A673 (cell line): ENCODE measurements at regions not wholly inside any gene's neighbourhood (a gene's known extent, or its start where the extent isn't known, plus 50 kb on each side); places are given as distances from the start of the nearest gene placed in this dataset.
A peak's percentile ranks its signal among the peaks of the same experiment; 100 is the strongest.

ENCODE experiments used
- BruUV-seq: library from RNA; stranded (reverse); fragments of 400-500 nt; replicated peaks from 2 replicates; lab custom pipeline; 2021; lab: Mats Ljungman, UMichigan
- CTCF ChIA-PET: fragments of 300-600 bp; sonication (Branson Sonifier 250); formaldehyde crosslinking; loops from one replicate; lab custom pipeline; 2022; ENCODE audit warnings: antibody characterized with exemption; lab: Charles Lee
- POLR2A ChIA-PET: fragments of 300-600 bp; sonication (Branson Sonifier 250); formaldehyde crosslinking; loops from one replicate; lab custom pipeline; 2022; ENCODE audit warnings: antibody characterized with exemption; ENCODE audit not compliant: low non-redundant PET; lab: Charles Lee
- DNase-seq: peaks from one replicate; pipeline ENCODE4 v3.0.0-alpha.2; 2015; ENCODE audit warnings: low spot score
- H3K27ac ChIP-seq: fragments of 200-600 bp; sonication (generic); 2 replicates; pipeline ENCODE4 v1.5.1; 2016; ENCODE audit warnings: mixed run types, low read depth, mild to moderate bottlenecking, mixed read lengths, antibody characterized with exemption, low read length; ENCODE audit not compliant: poor library complexity, severe bottlenecking
- H3K27me3 ChIP-seq: fragments of 200-600 bp; sonication (generic); replicated peaks from 2 replicates; pipeline ENCODE4 v1.6.1; 2017; ENCODE audit warnings: mixed run types, low read depth, mild to moderate bottlenecking, mixed read lengths, antibody characterized with exemption, low read length; ENCODE audit not compliant: insufficient read depth, poor library complexity
- H3K36me3 ChIP-seq: fragments of 200-600 bp; sonication (generic); 2 replicates; pipeline ENCODE4 v1.6.1; 2016; ENCODE audit warnings: mixed run types, mild to moderate bottlenecking, mixed read lengths, antibody characterized with exemption, low read length; ENCODE audit not compliant: insufficient read depth, poor library complexity, severe bottlenecking
- H3K4me1 ChIP-seq: fragments of 200-600 bp; sonication (generic); 2 replicates; pipeline ENCODE4 v1.6.1; 2017; ENCODE audit warnings: mixed run types, mild to moderate bottlenecking, mixed read lengths, antibody characterized with exemption, low read length; ENCODE audit not compliant: insufficient read depth, poor library complexity, severe bottlenecking
- H3K4me3 ChIP-seq: fragments of 200-600 bp; sonication (generic); 2 replicates; pipeline ENCODE4 v1.5.1; 2016; ENCODE audit warnings: low read depth, mixed run types, mild to moderate bottlenecking, mixed read lengths, low read length; ENCODE audit not compliant: poor library complexity, severe bottlenecking
- H3K9me3 ChIP-seq: fragments of 200-600 bp; sonication (generic); 2 replicates; pipeline ENCODE4 v1.6.1; 2016; ENCODE audit warnings: mixed run types, low read depth, mild to moderate bottlenecking, mixed read lengths, antibody characterized with exemption, low read length; ENCODE audit not compliant: poor library complexity, severe bottlenecking
- EZH2 ChIP-seq: fragments of 200-600 bp; sonication (generic); IDR thresholded peaks from 2 replicates; pipeline ENCODE4 v1.6.1; 2017; ENCODE audit warnings: borderline replicate concordance, low read depth, mild to moderate bottlenecking, mixed read lengths, antibody characterized with exemption, low read length; ENCODE audit not compliant: poor library complexity, severe bottlenecking
- intact Hi-C: fragments of 100-400 bp; cut with micrococcal nuclease; formaldehyde crosslinking; loops from one replicate; pipeline ENCODE4 v1.10.0; 2022; ENCODE audit not compliant: unreplicated experiment
- TF ChIP-seq, protein P1 (sequence below): fragments of 300-800, 200-600 bp; sonication (generic); conservative IDR thresholded peaks from 2 replicates; pipeline ENCODE4 v1.5.1; 2017; ENCODE audit warnings: low read depth, mild to moderate bottlenecking, antibody characterized with exemption, low read length, moderate library complexity, mixed read lengths

GRCh38 chr5:4879693-4880303 lies 260.3 kb upstream of the ADAMTS16 start:
- no peak overlapping the region for H3K27ac ChIP-seq
- intact Hi-C loops = loop anchor here (1.0 kb wide), 2 partner anchors 63 to 540 kb away; no protein-coding TSS in a partner anchor
- CTCF ChIA-PET = interaction anchor here (0.5 to 1.1 kb wide), 5 partner anchors 12 to 587 kb away, joined by 3 to 5 read pairs (median 4); partner anchors contain the start of gene ICE1
- POLR2A ChIA-PET = no interaction called here
- peaks cover 11% of the 10 kb centered on the region for H3K27me3 ChIP-seq
- H3K4me1 ChIP-seq = no peaks in the 10 kb centered on the region
- no TSS peak for BruUV-seq
- DNase-seq = peak; percentile 68
- no peaks in the 10 kb centered on the region for H3K36me3 ChIP-seq
- H3K9me3 ChIP-seq = no peaks in the 10 kb centered on the region
- TF ChIP-seq, protein P1, sequence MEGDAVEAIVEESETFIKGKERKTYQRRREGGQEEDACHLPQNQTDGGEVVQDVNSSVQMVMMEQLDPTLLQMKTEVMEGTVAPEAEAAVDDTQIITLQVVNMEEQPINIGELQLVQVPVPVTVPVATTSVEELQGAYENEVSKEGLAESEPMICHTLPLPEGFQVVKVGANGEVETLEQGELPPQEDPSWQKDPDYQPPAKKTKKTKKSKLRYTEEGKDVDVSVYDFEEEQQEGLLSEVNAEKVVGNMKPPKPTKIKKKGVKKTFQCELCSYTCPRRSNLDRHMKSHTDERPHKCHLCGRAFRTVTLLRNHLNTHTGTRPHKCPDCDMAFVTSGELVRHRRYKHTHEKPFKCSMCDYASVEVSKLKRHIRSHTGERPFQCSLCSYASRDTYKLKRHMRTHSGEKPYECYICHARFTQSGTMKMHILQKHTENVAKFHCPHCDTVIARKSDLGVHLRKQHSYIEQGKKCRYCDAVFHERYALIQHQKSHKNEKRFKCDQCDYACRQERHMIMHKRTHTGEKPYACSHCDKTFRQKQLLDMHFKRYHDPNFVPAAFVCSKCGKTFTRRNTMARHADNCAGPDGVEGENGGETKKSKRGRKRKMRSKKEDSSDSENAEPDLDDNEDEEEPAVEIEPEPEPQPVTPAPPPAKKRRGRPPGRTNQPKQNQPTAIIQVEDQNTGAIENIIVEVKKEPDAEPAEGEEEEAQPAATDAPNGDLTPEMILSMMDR = peak; percentile 89
- TF ChIP-seq EZH2 = no peak
- H3K4me3 ChIP-seq = no peak overlapping the region

DNA sequence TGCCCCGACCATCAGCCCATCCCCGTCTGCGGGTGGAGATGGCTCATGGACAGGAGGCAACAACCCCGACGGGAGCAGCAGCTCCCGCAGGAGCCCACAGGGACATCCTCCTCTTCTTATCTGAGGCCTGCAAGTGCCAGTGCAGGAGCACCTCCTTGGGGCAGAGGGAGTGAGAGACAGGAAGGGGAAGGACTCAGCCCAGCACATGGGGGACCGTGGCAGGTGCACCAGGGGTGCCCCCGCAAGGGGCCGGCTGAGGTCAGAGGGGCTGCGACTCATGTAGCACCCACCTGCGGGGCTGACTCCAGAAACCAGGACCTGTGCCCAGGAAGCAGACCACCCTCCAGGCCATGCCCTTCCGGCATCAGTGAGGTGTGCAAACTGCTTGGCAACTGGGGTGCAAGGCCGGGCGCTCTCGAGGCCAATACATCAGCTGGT lies 259.8 kb upstream of the ADAMTS16 start:
- H3K36me3 ChIP-seq = no peaks in the 10 kb centered on the region
- no TSS peak for BruUV-seq
- no peak for DNase-seq
- H3K27me3 ChIP-seq = peaks cover 11% of the 10 kb centered on the region
- no peak overlapping the region for H3K4me3 ChIP-seq
- intact Hi-C loops = no loop called here
- H3K9me3 ChIP-seq = no peaks in the 10 kb centered on the region
- no peak overlapping the region for H3K27ac ChIP-seq
- no peak for TF ChIP-seq EZH2
- TF ChIP-seq, protein P1 = no peak
- POLR2A ChIA-PET = no interaction called here
- no peaks in the 10 kb centered on the region for H3K4me1 ChIP-seq
- CTCF ChIA-PET = interaction anchor here (1.0 to 1.1 kb wide), 2 partner anchors 12 to 523 kb away, joined by 4 to 5 read pairs; no protein-coding TSS in a partner anchor

- BruUV-seq = no TSS peak
- intact Hi-C loops = no loop called here
- Histone ChIP-seq H3K9me3 (no peaks in the 10 kb centered on the region), H3K36me3 (no peaks in the 10 kb centered on the region), H3K27me3 (peaks cover 11% of the 10 kb centered on the region), H3K4me3 (no peak overlapping the region), H3K27ac (no peak overlapping the region), H3K4me1 (no peaks in the 10 kb centered on the region)
- TF ChIP-seq EZH2 = no peak
- TF ChIP-seq, protein P1 = no peak
- DNase-seq = no peak
- POLR2A ChIA-PET = no interaction called here
- CTCF ChIA-PET = no interaction called here
These were observed 258.6 kb upstream of the ADAMTS16 start for GRCh38 chr5:4881366-4882002.
